ENCODE measurements at regions not wholly inside any gene's neighbourhood (a gene's known extent, or its start where the extent isn't known, plus 50 kb on each side); places are given as distances from the start of the nearest gene placed in this dataset.

- Histone ChIP-seq H3K9me3 (no peaks in the 10 kb centered on the region), H3K36me3 (no peaks in the 10 kb centered on the region), H3K27ac (no peak overlapping the region), H3K27me3 (replicated peaks in 1 of 7) (no peaks in the 10 kb centered on the region), H3K4me3 (no peak overlapping the region), H3K4me1 (no peaks in the 10 kb centered on the region)
- TF ChIP-seq POLR2AphosphoS5 (IDR thresholded peaks at IDR 0.05) = no peak
- 67 to 73% (median 67%) methylated on average over 4 of the region's 4 CpGs for WGBS, 5 donors
- no peak for DNase-seq
- intact Hi-C loops (cut with DNase I; ENCODE audit: low total_unique reads) = no loop called here
Observed at GRCh38 chr3:135549928-135550494, 415.5 kb upstream of the PPP2R3A start.

GRCh38 chr3:135556174-135556573 is 409.4 kb upstream of the PPP2R3A start:
- no peaks in the 10 kb centered on the region for H3K36me3 ChIP-seq
- H3K27me3 ChIP-seq (replicated peaks in 1 of 7) = no peaks in the 10 kb centered on the region
- no peak overlapping the region for H3K27ac ChIP-seq
- H3K4me1 ChIP-seq = no peaks in the 10 kb centered on the region
- intact Hi-C loops (cut with DNase I; ENCODE audit: low total_unique reads) = no loop called here
- no peak for DNase-seq
- WGBS, 5 donors = 73 to 90% (median 84%) methylated on average over 2 of the region's 2 CpGs
- no peaks in the 10 kb centered on the region for H3K9me3 ChIP-seq
- no peak for TF ChIP-seq POLR2AphosphoS5 (IDR thresholded peaks at IDR 0.05)
- TF ChIP-seq, protein P1, sequence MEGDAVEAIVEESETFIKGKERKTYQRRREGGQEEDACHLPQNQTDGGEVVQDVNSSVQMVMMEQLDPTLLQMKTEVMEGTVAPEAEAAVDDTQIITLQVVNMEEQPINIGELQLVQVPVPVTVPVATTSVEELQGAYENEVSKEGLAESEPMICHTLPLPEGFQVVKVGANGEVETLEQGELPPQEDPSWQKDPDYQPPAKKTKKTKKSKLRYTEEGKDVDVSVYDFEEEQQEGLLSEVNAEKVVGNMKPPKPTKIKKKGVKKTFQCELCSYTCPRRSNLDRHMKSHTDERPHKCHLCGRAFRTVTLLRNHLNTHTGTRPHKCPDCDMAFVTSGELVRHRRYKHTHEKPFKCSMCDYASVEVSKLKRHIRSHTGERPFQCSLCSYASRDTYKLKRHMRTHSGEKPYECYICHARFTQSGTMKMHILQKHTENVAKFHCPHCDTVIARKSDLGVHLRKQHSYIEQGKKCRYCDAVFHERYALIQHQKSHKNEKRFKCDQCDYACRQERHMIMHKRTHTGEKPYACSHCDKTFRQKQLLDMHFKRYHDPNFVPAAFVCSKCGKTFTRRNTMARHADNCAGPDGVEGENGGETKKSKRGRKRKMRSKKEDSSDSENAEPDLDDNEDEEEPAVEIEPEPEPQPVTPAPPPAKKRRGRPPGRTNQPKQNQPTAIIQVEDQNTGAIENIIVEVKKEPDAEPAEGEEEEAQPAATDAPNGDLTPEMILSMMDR (IDR thresholded peaks at IDR 0.05 in 8 of 11, conservative IDR thresholded peaks at IDR 0.05 in 3 of 11) = no peak
- TF ChIP-seq POLR2A (IDR thresholded peaks at IDR 0.05) = no peak
- H3K4me3 ChIP-seq = no peak overlapping the region

GRCh38 chr3:135558150-135558783 is 407.3 kb upstream of the PPP2R3A start:
- H3K4me1 ChIP-seq = no peaks in the 10 kb centered on the region
- H3K36me3 ChIP-seq = no peaks in the 10 kb centered on the region
- TF ChIP-seq POLR2A (IDR thresholded peaks at IDR 0.05) (no peak), POLR2AphosphoS5 (IDR thresholded peaks at IDR 0.05) (no peak)
- TF ChIP-seq, protein P1 (IDR thresholded peaks at IDR 0.05 in 8 of 11, conservative IDR thresholded peaks at IDR 0.05 in 3 of 11) = no peak
- 79 to 87% (median 84%) methylated on average over 8 of the region's 8 CpGs for WGBS, 5 donors
- no peak overlapping the region for H3K4me3 ChIP-seq
- no peak for DNase-seq
- no peaks in the 10 kb centered on the region for H3K9me3 ChIP-seq
- intact Hi-C loops (cut with DNase I; ENCODE audit: low total_unique reads) = no loop called here
- H3K27me3 ChIP-seq (replicated peaks in 1 of 7) = no peaks in the 10 kb centered on the region
- no peak overlapping the region for H3K27ac ChIP-seq

DNA sequence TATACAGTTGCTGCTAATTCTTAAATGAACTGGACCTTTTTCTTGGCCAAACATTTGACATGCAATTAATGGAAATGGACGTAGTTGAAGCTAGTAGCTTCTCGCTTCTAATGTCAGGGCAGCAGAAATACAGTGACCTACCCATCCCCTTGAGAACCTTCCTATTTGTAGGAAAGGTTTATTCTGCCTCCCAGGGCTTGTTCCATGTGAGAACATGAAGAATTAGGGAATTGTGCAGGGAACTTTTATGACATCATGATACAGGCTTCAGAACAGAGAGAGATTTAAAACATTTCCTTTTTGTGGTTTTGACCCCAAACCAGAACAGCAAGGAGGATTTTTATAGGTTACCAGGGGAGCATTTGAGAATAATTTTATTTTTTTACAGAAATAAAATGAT is 406.6 kb upstream of the PPP2R3A start:
- H3K27ac ChIP-seq = no peak overlapping the region
- no peaks in the 10 kb centered on the region for H3K27me3 ChIP-seq (replicated peaks in 1 of 7)
- H3K9me3 ChIP-seq = no peaks in the 10 kb centered on the region
- WGBS, 5 donors = 70 to 92% (median 89%) methylated on average over 2 of the region's 2 CpGs
- no peaks in the 10 kb centered on the region for H3K36me3 ChIP-seq
- TF ChIP-seq POLR2AphosphoS5 (IDR thresholded peaks at IDR 0.05) (no peak), POLR2A (IDR thresholded peaks at IDR 0.05) (no peak)
- TF ChIP-seq, protein P1 (IDR thresholded peaks at IDR 0.05 in 8 of 11, conservative IDR thresholded peaks at IDR 0.05 in 3 of 11) = no peak
- H3K4me3 ChIP-seq = no peak overlapping the region
- intact Hi-C loops (cut with DNase I; ENCODE audit: low total_unique reads) = no loop called here
- DNase-seq = no peak
- no peaks in the 10 kb centered on the region for H3K4me1 ChIP-seq

Data from spleen (tissue), 11 donors.